Pons (tissue), 1 donor: ENCODE measurements at regions not wholly inside any gene's neighbourhood (a gene's known extent, or its start where the extent isn't known, plus 50 kb on each side); places are given as distances from the start of the nearest gene placed in this dataset.

ENCODE experiments used
- DNase-seq: peaks from one replicate; pipeline ENCODE4 v3.0.0-alpha.2; 2016; ENCODE audit warnings: low spot score

DNA sequence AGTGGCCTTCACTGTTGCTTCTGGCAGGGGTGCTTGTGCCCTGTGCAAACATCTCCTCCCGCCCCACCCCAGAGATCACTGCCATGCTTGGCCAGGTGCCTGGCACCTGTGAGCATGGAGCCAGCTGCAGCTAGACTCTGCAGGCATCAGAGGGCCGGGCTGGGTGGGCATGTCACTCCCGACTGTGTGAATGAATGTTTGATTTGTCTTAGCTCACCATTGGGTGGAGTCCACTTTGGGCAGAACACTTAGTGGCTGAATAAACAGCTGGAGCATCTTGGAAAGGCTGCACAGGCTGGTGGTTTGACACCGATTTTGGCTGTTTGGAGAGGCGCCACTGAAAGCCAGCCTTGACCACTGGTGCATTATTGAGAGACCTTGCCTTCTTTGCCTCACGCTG, 267.3 kb downstream of the DLEU7 start:
- DNase-seq: no peak

DNA sequence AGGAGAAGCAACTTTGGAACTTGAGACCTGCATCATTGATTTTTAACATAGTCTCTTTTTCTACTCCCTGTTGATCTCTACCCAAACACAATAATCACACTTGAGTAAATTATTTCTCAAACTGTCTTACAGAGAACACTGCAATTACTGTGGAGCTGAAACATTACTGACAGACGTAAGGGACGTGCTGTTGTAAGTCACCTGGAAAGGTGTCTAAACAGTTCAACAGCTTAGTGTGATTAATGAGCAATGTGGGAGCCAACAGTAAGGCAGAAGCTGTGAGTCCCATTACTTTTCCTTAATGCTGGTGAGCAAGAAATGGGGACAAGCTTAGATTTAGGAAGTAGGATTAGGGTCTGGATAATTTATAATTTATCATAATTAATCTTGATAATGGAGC, 265.7 kb downstream of the DLEU7 start:
- no peak for DNase-seq

DNA sequence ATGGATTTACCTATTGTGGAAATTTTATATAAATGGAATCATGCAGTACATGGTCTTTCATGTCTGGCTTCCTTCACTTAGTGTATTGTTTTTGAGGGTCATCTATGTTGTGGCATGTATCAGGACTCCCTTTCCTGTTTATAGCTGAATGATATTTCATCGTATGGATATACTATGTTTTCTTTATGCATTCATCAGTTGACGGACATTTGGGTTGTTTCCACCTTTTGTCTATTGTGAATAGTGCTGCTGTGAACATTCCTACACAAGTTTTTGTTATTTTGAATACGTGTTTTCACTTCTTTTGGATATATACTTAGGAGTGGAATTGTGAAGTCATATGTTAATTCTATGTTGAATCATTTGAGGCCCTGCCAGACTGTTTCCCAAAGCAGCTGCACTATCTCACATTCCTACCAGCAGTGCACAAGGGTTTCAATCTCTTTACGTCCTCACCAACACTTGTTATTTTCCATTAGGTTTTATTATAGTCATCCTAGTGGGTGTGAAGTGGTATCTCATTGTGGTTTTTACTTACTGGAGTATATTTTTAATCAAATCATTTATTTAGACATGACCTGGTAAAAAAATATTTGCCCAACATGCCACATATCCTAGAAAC, 262.7 kb downstream of the DLEU7 start:
- DNase-seq: no peak

DNA sequence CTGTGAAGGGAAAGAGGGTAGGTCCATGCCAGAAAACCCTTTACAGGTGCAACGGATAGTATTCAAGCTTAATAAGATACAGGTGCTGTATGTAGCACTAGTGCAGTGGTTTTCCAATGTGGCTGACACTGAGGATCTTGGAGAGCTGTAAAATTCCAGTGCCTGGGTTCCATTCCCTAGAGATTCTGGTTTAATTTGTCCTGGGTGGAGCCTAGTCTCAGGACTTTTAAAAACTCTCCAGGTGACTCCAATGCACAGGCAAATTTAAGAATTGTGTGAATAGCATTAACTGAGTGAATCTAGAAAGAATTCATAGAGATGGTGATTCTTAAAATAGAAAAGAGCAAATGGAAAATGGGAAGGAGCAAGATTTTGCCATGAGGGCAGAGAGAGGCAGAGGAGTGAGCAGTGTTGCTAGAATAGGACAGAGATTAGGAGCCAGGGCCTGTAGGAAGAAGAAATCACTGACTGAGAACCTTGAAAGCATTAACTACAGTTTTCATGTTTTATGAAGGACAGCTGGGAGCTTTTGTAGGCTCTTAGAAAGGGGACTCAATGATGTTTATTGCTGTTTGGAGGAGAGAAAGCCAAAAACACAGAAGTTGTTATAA, 261.8 kb downstream of the DLEU7 start:
- DNase-seq: no peak

DNA sequence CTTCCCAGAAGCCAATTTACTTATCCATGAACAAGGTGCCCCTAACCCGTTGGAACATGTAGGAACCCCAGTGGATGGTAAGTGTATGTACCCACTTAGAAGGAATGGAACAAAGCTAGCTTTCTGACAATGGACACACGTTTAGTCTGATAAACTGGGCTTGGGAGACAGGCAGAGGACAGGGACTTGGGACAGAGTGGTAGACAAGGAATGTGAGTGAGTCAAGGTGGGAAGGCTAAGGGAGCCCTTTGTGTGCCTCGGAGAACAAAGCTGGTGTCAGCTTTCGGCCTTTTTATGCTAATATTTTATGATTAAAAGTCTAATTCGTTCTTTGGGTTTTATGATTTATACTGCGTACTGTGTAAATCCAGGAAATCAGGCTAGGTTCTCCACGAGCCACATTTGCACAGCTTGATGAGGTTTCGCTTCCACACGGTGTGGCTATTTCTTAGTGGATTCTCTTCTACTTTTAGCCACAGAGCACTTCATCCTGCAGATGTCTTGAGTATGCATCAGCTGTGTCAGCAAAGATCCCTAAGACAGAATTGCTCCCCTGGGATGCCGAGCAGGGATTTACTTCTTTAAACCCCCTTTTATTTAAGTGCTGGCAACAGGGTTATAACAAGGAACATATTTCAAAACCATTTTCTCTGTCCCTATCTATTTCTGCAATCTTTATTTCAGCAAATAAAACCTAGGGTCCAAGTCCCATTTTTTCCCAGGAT, 258.5 kb downstream of the DLEU7 start:
- DNase-seq: peak; percentile 14

DNA sequence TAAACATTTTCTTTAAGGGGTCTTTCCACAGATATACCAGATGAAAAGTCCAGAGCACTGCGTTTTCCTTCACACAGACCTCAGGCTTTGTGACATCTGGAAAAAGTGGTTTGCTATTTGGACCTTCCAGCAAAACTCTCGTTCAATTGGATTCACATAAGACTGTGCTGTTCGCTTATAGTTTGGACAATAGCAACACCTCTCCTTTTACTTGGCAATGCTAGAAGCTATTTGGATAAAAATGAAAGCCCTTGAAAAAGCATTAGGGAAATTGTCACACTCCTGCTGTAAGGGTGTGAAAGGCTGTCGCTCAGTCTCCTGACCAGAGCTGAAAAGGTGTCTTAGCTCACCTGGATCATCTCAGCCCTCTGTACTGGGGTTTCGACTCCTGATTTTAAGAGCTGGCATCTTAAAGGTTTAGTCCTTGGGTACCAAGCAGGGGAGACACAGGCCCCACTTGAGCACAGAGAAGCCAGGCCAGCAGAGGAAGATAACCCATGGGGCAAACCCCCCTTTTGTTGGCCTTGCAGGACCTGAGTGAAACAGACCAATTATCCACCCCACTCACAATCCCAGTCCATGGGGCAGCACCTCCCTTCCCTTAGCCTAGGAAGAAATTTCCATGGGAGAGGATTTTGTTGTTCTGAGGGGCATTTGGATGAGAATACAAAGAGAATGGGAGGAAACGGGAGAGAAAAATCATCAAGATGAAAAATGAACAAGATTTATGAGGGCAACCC, 257.6 kb downstream of the DLEU7 start:
- DNase-seq: no peak

DNA sequence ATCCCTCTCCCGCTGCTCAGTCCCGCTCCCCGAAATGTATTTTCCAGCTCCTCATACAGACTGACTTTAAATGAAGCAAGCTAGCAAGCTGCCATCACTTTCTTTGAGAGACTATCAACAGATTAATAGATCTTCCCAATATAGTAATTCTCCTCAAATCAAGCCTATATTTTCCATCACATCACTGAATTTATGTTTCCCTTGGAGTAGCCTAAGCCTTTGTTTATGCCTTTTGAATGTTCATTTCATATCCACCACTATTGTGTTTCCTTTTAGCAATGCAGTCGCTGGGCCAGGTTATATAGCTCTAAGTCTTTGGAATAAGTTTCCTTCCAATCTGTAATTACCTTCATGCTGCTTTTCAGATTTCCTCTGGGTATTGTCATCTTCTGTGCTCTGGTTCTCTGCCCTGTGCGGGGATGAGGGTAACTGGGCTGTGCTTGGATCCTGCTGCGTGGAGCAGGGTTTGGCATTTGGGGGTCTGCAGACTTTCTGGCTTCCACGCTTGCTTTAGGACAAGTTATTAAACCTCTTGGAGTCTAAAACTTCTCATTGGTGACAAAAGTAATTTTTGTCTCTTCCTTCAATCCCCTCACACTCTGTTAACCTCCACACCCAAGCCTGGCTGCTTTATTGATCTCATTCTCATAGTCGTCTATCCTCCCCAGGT, 256.9 kb downstream of the DLEU7 start:
- no peak for DNase-seq

DNA sequence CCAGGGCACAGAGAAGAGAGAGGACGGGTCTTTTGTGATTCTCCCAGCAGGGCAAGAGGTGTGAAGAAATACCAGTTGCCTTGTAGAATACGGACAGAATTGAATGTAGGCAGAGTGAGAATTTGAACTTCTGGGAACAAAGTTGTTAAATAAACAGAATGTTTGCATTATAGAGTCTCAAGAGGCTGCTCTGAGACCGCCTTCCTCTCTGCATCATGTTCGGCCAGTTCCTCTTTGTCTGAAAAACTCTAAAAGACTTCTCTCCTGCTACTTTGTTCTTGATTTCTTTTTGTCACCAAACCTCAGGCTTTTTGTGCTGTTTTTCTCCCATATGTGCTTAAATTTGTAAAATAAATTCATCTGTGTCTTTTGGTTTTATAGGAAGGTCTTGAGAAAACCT, 256.4 kb downstream of the DLEU7 start:
- peak; percentile 17 for DNase-seq

DNA sequence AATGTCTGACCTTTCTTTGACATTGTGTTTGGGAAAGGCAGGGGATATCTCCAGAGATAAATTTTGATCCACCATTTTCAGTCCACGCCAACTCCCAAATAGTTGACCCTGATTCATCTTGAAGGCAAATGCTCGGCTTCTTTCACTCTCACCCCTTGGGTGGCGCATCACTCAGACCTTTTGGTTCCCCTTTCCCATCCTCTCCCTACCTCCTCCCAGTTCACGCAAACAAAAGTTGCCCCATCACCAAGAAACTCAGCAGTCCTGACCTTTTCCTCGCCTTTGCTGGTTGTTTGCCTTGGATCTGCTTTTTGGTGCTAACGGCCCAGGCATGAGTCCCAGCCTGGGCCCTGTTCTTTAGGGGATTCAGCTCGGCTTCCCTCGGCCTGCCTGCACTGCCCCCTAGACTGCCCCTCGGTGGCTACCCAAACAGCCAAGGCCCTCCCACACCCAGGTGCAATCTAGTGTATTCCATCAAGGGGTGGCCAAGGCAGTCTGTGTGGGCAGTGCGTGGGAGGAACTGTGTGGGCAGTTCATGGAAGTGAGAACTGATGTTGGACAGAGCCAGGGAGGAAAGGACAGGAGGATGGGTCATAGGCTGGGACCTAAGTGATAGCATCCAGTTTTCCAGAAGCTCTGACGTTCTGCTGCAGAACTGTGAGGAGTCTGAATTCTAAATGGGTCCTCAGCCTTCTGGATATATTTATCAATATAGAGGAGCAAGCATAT, 255.7 kb downstream of the DLEU7 start:
- no peak for DNase-seq

DNA sequence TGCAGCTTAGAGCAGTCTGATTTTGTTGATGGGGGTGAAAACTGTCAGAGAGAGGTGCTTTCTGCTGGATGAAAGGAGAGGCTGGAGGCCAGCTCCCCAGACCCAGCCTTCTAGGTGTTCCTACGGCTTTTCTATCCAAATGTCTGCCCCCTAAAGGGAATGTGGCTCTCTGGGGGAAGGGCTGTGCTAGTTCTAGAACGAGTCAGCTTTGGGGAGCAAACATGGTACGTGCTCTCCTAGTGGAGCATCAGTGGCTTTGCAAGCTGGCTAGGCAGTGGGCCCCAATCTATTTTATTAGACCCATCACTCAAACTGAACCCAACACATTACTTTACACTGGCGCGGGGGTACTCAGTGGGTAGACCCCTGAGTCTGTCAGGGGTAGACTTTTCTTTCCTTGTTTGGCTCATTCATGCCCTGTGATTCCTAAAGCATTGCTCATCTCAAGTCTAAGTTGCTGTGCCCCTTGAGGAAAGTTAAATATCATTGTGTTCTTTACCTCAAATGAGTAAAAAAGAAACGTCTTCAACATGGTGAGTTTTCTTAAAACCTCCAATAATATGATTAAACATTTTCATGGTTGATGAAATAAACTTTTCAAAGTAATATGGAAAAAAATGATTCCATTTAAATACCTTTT, 254.9 kb downstream of the DLEU7 start:
- DNase-seq: no peak

DNA sequence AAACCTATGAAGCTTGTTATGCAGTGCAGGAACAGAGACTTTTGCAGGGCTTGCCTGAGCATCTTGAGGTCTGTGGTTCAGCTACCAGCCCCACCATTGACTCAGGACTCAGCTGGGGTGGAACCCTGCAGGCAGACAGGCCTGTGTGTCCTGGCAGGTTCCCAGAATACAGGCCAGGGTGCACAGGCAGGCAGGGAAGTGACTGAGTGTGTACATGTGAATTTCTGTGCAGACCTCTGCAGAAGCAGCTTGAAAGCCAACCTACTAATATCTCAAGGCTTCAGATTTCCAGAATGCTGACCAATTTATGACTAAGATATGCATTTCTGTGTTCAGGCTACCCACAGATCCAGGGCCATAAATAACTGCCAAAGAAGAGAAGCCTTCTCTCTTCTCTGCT, 254.4 kb downstream of the DLEU7 start:
- no peak for DNase-seq

DNA sequence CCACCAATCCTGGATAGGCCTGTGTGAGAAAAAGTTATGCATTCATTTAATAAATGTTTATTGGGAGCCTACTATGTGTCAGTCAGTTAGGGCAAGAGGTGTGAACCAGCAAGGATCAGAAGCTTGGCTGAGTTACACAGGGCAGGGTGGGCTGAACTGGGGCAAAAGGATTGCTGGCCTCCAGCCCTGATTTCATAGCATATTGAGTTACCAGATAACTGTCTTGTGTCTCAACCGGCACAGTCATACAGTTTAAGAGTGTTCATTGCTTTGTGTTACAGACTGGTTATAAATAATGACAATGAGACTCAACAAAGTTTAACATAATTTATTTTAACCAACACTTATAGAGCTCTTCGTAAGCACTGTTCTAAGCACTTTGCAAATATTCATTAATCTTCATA, 253.8 kb downstream of the DLEU7 start:
- no peak for DNase-seq

DNA sequence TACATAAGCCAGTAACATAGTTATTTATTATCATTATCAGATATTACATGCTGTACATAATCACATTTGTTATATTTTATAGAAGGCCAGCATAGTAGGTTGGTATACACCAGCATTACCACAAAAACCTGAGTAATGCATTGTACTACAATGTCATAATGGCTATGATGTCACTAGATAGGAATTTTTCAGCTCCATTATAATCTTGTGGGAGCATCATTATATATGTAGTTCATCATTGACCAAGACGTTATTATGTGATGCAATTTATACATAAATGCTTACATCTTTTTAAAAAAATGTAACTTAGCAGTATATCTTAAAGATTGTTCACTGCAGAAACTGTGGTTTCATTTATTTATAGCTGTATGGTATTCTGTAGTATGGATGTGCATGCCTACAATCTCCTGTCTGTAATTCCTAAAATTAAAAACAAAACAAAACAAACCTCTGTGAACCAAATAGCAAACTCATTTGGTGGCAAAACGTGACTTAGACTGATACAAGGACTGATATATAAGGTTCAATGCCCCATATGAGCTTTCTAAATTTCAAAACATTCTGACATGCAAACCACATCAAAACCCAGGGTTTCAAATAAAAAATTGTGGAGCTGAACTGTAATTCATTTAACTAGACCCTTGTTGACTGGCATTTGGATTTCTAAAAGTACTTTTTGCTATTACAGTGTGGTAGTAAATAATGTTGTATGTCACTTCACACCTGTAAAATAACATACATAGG, 250.9 kb downstream of the DLEU7 start:
- DNase-seq: no peak

DNA sequence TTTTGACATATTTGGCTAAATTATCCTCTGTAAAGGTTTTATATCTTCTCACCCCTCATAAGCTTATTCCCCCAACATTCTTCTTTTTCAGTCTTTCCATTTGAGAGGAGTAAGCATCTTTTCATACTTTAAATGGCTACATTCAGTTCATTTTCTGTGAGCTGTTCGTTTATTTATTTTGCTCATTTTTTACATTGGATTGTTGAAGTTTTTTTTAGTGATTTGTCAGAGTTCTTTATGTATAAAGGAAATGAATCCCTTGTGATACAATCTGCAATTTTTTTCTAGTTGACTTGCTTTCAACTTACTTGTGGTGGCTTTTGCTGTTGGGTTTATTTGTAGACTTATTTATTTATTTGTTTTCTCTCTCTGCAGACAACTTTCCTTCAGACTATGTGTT, 250.3 kb downstream of the DLEU7 start:
- no peak for DNase-seq

DNA sequence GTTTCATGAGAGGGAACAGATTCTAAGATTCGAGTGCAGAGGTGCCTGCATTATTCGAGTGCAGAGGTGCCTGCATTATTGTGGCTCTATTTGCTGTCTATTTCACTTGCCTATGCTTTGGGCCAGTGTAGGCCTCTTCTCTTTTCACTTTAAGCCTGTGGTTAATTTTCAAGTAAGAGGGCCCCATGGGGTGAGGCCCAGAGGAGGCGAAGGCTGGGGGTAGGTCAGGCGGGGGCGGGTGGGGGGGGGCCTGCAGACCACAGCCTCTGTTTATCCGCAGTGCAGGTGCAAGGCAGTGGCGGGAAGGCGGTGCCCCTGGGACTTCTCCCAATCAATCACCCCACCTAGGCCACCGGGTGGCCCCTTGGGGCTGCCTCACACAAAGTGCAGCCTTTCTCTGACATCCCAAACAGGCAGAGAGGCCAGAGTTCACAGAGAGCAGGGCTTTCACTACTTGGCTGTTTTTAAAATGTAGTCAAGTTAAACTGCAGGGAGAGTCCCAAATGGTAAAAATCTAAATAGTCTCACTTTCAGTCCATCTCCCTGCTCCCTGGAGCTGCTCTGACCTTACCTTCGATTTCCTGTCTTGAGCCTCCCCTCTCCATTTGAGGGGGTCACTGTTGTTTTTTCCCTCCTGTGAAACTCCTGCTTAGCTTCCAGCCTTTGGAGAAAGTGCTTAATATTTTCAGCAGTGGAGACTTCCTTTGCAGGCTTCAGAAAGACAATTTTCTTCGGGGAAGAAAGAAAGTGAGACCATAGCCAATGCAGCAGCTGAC, 249.0 kb downstream of the DLEU7 start:
- DNase-seq: peak; percentile 6

DNA sequence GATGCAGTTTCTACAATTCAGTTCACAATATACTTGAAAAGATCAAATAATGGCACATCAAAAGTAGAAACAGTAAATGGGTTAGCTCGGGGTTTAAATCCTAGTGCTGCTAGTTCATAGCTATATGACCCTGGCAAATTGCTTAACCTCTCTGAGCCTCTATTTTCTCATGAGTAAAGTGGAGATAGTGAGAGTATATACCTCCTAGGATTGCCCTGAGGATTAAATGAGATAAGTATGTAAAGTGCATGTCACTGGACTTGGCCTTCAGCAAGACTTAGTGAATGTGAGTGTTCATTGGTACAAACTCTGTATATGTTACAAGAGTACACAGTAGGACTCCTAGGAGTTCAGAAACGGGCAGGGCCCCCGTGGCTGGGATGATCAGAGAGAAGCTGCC, 248.3 kb downstream of the DLEU7 start:
- no peak for DNase-seq

DNA sequence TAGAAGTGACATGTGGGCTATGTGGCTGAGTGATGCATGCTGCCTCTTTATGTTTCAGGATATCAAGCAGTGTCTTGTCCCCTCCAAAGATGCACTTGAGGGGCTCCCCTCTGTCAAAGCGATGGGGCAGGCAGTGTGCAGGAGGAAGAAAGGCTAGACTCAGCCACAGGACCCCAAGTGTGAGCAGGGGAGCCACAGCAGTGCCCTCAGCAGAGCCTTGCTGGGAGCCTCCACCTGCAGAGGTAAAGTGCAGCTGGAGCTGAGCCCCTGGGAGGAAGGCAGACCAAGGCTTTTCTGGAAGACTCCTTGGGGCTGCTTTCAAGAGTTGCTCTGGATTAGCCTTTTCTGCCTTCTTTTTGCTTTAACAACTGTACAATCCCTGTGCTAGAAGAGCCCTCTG, 247.3 kb downstream of the DLEU7 start:
- DNase-seq: no peak

DNA sequence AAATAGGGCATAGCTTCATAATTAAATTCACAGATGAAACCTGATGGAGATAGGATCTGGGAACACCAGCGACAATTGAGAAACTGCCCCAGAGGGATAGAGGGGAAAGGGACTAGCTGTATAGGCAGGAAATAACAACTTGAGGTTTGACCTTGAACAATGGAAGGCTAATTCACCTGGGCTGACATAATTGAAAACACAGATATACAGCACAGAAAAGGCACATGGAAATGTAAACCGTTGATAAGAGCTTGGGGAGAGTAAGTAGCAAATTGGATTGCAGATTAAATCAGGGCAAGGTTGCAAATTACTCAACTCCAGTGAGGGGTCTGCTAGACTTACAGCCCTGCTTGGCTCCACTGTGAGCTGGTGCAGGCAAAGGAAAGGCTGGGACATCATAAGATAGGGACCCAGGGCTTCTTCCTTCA, 246.7 kb downstream of the DLEU7 start:
- no peak for DNase-seq

DNA sequence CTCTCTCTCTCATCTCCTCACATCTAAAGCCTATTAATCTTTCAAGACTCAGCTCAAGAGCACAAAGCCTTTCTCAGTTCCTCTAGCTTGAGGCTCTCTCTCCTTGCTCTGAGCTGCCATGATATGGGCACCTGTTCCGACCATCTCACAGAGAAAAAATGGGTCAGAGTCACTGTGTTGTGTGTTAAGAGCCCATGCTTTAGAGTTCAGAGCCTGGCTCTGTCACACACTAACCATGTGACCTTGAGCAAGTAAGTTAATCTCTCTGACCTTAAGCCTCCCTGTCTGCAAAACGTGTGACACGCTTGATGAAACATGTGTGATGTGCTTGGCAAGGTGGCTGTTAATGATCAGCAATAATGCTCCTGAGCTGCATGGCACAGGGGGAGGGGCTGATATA, 245.2 kb downstream of the DLEU7 start:
- DNase-seq: no peak

DNA sequence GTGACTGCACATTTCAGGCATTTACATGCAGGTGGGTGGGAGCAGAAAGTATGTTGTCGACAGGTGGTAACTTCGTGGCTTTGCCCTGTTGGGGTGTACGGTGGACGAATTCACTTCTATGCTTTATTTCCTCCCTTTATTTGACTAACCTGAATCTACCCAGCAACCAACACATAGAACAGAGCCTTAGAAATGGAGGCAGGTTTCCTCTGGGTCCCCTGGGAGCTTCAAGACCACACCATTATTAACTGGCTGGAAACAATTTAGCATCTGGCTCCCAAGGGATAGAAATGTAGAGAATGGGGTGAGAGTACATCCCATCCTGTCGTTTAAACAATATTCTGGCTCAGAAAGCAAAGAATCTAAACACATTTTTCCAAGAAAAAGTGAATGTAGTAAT, 244.4 kb downstream of the DLEU7 start:
- DNase-seq: no peak
